ENCODE measurements at regions not wholly inside any gene's neighbourhood (a gene's known extent, or its start where the extent isn't known, plus 50 kb on each side); places are given as distances from the start of the nearest gene placed in this dataset.

DNA sequence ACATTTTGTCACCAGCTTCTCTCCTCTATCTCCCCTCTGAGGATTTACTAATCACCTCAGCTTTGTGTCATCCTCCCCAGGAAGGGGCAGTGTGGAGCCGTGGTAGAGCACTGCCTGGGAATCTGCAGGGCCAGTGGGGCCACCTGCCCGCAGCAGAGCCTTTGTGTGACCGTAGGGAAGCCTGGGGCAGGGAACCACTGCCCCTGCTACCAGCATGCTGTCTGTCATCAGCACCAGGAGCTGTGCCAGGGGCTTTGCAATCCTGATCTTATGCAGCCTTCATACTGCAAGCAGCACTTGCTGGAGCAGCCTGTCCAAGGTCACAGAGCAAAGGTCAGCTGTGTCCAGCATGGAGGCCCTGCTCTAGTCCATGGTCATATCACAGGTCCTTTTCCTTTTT, 170.2 kb upstream of the IL12A start:
- no peaks in the 10 kb centered on the region for H3K9me3 Mint-ChIP-seq
- H3K27me3 Mint-ChIP-seq = peaks cover 21% of the 10 kb centered on the region
- H3K4me1 Mint-ChIP-seq = no peaks in the 10 kb centered on the region
- H3K4me3 Mint-ChIP-seq = no peak overlapping the region
- ATAC-seq (replicated peaks; ENCODE audit: extremely low read depth, poor library complexity, severe bottlenecking) = no peak
- no peaks in the 10 kb centered on the region for H3K36me3 Mint-ChIP-seq (ENCODE audit: insufficient read depth)
- no peak overlapping the region for H3K27ac Mint-ChIP-seq (ENCODE audit: low read depth)
- DNase-seq (ENCODE audit: low spot score in 2 of 2) = no peak

DNA sequence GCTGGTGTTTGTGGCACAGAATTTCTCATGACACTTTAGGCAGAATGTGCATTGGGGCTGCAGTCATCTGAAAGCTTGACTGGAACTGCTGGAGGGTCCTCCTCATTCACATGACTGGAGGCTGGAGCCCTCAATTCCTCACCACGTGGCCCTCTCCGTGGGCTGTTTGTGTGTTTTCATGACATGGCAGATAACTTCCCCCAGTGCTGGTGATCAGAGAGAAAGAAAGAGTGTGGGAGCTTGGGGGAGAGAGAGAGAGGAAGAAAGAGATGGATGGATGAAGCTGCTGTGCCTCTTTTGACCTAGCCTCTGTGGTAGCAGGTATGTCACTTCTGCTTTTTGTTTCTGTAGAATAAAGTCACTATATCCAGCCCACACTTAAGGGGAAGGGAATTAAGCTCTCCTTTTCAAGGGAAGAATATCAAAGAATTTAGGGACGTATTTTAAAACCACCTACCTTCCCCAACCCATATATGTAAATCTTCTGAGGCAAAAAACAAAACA, 169.6 kb upstream of the IL12A start:
- Mint-ChIP-seq H3K9me3 (no peaks in the 10 kb centered on the region), H3K36me3 (ENCODE audit: insufficient read depth) (no peaks in the 10 kb centered on the region), H3K27ac (ENCODE audit: low read depth) (no peak overlapping the region), H3K27me3 (peaks cover 21% of the 10 kb centered on the region), H3K4me3 (no peak overlapping the region), H3K4me1 (no peaks in the 10 kb centered on the region)
- ATAC-seq (replicated peaks; ENCODE audit: extremely low read depth, poor library complexity, severe bottlenecking) (no peak), DNase-seq (ENCODE audit: low spot score in 2 of 2) (no peak)

DNA sequence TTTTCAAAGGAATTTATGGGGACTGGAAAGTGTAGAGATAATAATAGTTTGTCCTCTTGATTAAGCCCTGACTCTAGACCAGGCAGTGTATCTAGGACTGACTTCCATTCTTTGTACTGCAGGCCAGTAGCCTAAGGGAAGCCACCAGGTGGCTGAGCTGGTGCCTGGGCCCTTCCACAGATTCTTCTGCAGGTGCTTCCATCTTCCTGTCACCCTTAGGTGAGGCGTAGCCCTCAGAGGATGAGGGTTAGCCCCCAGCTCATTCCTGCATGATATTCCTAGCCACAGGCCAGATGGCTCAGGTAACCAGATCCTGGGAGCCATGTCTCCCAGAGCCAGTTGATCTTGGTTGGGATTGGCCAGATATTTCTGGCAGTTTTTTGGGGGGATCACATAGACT, 169.0 kb upstream of the IL12A start:
- Mint-ChIP-seq H3K9me3 (no peaks in the 10 kb centered on the region), H3K27ac (ENCODE audit: low read depth) (no peak overlapping the region), H3K27me3 (peaks cover 21% of the 10 kb centered on the region), H3K4me1 (no peaks in the 10 kb centered on the region), H3K36me3 (ENCODE audit: insufficient read depth) (no peaks in the 10 kb centered on the region), H3K4me3 (no peak overlapping the region)
- no peak for DNase-seq (ENCODE audit: low spot score in 2 of 2)
- no peak for ATAC-seq (replicated peaks; ENCODE audit: extremely low read depth, poor library complexity, severe bottlenecking)

DNA sequence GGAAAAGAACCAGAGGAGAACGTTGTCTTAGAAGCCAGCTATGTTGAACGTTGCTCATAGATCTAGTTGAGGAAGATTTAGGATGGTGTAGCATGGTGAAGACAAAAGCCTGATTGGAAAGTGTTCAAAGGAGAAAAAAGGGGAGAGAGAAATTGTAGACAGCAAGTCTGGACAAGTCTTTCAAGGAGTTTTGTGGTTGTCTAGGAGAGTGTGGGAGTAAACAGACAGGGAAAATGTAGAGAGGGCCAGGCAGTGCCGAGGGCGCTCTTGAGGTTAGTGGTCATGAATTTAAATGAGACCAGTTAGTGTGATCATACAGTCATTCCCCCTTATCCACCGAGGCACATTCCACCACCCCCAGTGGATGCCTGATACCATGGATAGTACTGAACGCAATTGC, 167.5 kb upstream of the IL12A start:
- no peak overlapping the region for H3K4me3 Mint-ChIP-seq
- no peak for DNase-seq (ENCODE audit: low spot score in 2 of 2)
- H3K27me3 Mint-ChIP-seq = peaks cover 21% of the 10 kb centered on the region
- no peak overlapping the region for H3K27ac Mint-ChIP-seq (ENCODE audit: low read depth)
- no peak for ATAC-seq (replicated peaks; ENCODE audit: extremely low read depth, poor library complexity, severe bottlenecking)
- H3K9me3 Mint-ChIP-seq = no peaks in the 10 kb centered on the region
- no peaks in the 10 kb centered on the region for H3K36me3 Mint-ChIP-seq (ENCODE audit: insufficient read depth)
- H3K4me1 Mint-ChIP-seq = no peaks in the 10 kb centered on the region

DNA sequence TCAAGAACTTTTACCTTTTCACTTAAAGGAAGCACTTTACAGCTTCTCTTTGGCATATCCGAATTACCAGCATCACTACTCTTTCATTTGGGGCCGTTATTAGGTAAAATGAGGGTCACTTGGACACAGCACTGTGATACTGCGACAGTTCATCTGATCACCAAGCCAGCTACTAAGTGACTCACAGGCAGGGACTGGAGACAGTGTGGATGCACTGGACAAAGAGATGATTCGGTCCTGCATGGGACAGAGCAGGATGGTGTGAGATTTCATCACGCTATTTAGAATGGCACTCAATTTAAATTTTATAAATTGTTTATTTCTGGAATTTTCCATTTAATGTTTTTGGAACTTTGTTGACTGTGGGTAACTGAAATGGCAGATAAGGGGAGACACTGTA, 166.9 kb upstream of the IL12A start:
- H3K27ac Mint-ChIP-seq (ENCODE audit: low read depth) = no peak overlapping the region
- H3K4me1 Mint-ChIP-seq = no peaks in the 10 kb centered on the region
- H3K9me3 Mint-ChIP-seq = no peaks in the 10 kb centered on the region
- ATAC-seq (replicated peaks; ENCODE audit: extremely low read depth, poor library complexity, severe bottlenecking) (no peak), DNase-seq (ENCODE audit: low spot score in 2 of 2) (no peak)
- H3K36me3 Mint-ChIP-seq (ENCODE audit: insufficient read depth) = no peaks in the 10 kb centered on the region
- H3K27me3 Mint-ChIP-seq = peaks cover 21% of the 10 kb centered on the region
- no peak overlapping the region for H3K4me3 Mint-ChIP-seq

DNA sequence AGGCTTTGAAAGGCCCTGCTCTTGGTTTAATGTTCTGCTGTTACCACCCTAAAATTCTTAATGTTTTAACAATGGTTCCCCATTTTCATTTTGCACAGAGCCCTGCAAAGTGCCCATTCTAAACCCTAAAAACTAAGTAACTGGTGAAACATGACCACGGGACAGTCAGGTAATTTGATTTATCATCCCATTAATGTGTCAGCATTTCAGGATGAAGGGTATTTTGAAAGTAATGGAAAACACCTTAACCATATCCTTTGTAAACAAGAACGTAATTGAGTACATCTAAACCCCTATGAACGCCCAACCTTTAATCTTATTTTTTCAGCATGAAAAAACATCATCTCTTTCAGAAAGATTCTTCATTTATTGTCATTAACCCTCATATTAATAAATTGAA, 164.9 kb upstream of the IL12A start:
- Mint-ChIP-seq H3K27me3 (peaks cover 21% of the 10 kb centered on the region), H3K4me1 (no peaks in the 10 kb centered on the region), H3K36me3 (ENCODE audit: insufficient read depth) (no peaks in the 10 kb centered on the region), H3K27ac (ENCODE audit: low read depth) (no peak overlapping the region), H3K4me3 (no peak overlapping the region), H3K9me3 (no peaks in the 10 kb centered on the region)
- no peak for ATAC-seq (replicated peaks; ENCODE audit: extremely low read depth, poor library complexity, severe bottlenecking)
- no peak for DNase-seq (ENCODE audit: low spot score in 2 of 2)

DNA sequence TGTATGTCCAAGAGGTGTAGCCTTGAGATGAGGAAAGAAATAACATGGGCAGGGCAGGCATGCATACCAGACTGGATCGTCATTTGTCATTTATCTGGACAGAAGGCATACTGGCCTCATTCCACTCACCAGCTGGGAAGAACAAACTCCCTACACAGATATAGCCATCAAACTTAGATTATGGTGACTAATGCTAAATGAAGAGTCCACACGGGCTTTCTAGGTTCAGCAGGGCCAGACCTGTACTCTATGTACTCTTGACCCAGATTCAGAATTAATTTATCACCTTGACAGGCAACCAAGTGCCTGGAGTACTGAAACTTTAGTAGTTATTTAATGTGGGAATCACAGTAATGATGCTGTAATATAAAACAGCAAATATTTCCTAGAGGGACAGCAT, 164.3 kb upstream of the IL12A start:
- H3K9me3 Mint-ChIP-seq = no peaks in the 10 kb centered on the region

DNA sequence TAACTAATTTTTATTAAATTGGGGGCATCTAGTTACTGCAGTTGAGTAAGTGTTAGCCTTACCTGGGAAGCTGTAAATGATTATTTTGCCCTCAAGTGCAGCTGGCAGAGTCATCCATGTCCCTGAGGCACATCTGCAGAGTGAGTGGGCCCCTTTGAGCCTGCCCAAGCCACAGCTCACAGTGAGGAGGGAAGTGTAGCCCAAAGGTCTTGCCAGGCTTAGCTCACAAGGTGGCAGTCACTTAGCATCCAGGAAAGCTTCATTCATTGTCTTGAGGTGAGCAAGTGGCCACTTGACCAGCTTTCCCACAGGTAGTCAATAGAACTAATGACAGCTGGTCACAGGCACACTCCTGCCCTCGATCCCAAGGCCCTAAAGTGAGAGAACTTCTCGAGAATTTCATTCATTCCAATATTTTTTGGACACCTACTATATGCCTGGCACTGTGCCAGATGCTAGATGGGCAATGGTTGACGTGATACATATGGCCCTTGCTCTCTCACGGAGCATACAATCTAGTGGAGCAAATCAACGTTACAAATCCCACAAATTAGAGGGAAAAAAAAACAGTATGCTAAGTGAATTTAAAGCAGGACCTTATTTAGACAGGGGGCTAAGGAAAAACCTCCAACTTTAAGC, 163.3 kb upstream of the IL12A start:
- Mint-ChIP-seq H3K27me3 (peaks cover 21% of the 10 kb centered on the region), H3K4me1 (no peaks in the 10 kb centered on the region), H3K36me3 (ENCODE audit: insufficient read depth) (no peaks in the 10 kb centered on the region), H3K4me3 (no peak overlapping the region), H3K9me3 (no peaks in the 10 kb centered on the region), H3K27ac (ENCODE audit: low read depth) (no peak overlapping the region)
- ATAC-seq (replicated peaks; ENCODE audit: extremely low read depth, poor library complexity, severe bottlenecking) (no peak), DNase-seq (ENCODE audit: low spot score in 2 of 2) (no peak)

More for the DNA sequence above, 164.3 kb upstream of the IL12A start:
- DNase-seq (ENCODE audit: low spot score in 2 of 2) (no peak), ATAC-seq (replicated peaks; ENCODE audit: extremely low read depth, poor library complexity, severe bottlenecking) (no peak)
- Mint-ChIP-seq H3K4me3 (no peak overlapping the region), H3K4me1 (no peaks in the 10 kb centered on the region), H3K36me3 (ENCODE audit: insufficient read depth) (no peaks in the 10 kb centered on the region), H3K27me3 (peaks cover 21% of the 10 kb centered on the region), H3K27ac (ENCODE audit: low read depth) (no peak overlapping the region)

DNA sequence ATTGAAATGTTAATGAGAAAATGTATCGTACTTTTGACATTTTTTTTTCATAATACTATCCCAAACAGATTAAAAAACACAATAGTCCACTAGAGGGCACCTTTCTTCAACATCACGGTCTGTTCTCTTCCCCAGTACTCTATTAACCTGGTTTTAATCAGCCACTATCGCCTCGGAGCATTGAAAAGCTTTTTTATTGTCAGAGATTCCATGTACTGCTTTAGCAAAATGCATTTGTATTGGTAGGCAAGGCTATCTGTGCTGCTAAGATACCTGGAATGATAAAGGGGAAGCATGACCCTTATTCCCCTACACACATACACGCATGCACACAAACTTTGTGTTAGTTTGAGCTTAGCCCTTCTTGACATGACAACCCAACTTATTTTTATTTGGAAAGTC, 160.1 kb upstream of the IL12A start:
- no peaks in the 10 kb centered on the region for H3K36me3 Mint-ChIP-seq (ENCODE audit: insufficient read depth)
- H3K4me3 Mint-ChIP-seq = no peak overlapping the region
- no peaks in the 10 kb centered on the region for H3K9me3 Mint-ChIP-seq
- no peak overlapping the region for H3K27ac Mint-ChIP-seq (ENCODE audit: low read depth)
- no peaks in the 10 kb centered on the region for H3K4me1 Mint-ChIP-seq
- ATAC-seq (replicated peaks; ENCODE audit: extremely low read depth, poor library complexity, severe bottlenecking) (no peak), DNase-seq (ENCODE audit: low spot score in 2 of 2) (no peak)
- H3K27me3 Mint-ChIP-seq = no peaks in the 10 kb centered on the region

DNA sequence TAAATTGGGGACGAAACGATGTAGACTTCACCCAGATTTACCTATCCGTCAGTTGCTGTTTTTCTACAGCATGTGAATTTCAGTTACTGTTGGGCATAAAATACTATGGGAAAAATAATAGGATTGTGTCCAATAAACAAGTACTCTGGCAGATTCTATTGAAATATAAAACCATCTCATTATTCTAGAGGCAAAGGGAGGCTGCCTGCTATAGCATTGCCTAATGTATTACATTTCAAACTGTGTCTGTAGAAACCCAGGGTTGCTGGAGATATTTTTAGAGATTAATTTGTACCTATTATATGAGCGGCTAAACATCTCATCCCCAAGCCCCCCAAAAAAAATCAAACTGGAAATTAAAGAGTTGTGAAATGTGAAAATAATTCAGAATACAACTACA, 159.6 kb upstream of the IL12A start:
- no peak overlapping the region for H3K27ac Mint-ChIP-seq (ENCODE audit: low read depth)
- H3K9me3 Mint-ChIP-seq = no peaks in the 10 kb centered on the region
- no peaks in the 10 kb centered on the region for H3K27me3 Mint-ChIP-seq
- H3K36me3 Mint-ChIP-seq (ENCODE audit: insufficient read depth) = no peaks in the 10 kb centered on the region
- no peaks in the 10 kb centered on the region for H3K4me1 Mint-ChIP-seq
- no peak overlapping the region for H3K4me3 Mint-ChIP-seq
- DNase-seq (ENCODE audit: low spot score in 2 of 2) (no peak), ATAC-seq (replicated peaks; ENCODE audit: extremely low read depth, poor library complexity, severe bottlenecking) (no peak)

DNA sequence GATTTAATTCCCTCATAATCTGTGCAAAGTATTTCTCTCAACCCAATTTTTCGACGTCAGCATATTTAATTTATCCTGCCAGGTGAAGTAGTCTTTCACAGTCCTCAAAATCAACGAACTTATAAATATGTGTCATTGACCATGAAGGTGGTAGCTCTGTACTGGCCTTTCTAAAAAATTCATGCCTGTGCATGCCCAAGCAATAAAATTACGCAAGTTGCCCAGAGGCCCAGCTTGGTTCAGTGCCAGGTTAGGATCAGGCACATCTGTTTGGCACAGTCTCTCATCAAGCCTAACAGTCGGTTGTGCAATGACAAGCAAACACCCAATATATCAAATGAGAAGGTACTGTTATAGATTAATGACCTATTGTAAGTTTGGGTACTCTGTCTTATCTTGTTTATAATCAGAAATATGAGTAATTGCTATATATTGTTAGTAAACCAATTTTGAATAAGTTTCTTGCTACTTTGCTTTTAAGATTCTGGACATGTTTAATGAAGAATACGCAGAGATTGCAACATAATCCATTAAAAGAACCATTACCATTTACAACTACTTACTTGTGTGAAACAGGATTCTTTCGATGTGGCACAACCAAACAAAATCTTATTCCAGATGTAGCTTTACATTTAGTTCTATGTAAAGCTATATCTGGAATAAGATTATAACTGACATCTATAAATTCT, 159.0 kb upstream of the IL12A start:
- no peaks in the 10 kb centered on the region for H3K27me3 Mint-ChIP-seq
- H3K36me3 Mint-ChIP-seq (ENCODE audit: insufficient read depth) = no peaks in the 10 kb centered on the region
- no peak overlapping the region for H3K4me3 Mint-ChIP-seq
- no peak overlapping the region for H3K27ac Mint-ChIP-seq (ENCODE audit: low read depth)
- no peak for DNase-seq (ENCODE audit: low spot score in 2 of 2)
- no peak for ATAC-seq (replicated peaks; ENCODE audit: extremely low read depth, poor library complexity, severe bottlenecking)
- no peaks in the 10 kb centered on the region for H3K9me3 Mint-ChIP-seq
- no peaks in the 10 kb centered on the region for H3K4me1 Mint-ChIP-seq

DNA sequence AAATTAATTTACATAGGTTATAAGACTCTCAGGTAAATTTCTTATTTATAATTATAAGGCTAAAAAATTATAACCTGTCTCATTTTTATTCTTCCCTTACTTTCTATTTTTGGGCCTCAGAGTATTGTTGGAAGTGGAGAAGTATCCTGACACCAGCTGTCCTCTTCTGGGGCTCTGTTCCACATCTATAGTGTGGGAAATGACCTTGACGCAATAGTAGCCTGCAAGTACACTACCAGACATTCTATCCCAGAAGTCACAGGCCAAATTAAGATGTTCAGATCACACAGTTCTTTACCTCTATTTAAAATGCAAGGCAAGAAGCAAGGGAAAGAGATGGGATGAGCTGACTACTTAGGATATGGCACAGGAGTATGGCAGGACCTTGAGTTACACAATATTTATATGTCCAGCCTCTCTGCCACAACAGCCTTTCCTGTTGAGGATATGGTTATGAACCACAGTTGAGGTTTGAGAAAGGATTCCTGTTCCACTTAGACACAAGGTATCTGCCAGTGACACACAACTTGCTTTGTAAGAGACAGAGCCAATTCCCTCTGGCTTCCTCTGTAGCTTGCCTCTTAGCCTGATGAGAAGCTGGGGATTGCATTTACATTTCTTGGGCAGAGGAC, 158.0 kb upstream of the IL12A start:
- no peaks in the 10 kb centered on the region for H3K9me3 Mint-ChIP-seq
- no peak for DNase-seq (ENCODE audit: low spot score in 2 of 2)
- no peaks in the 10 kb centered on the region for H3K36me3 Mint-ChIP-seq (ENCODE audit: insufficient read depth)
- ATAC-seq (replicated peaks; ENCODE audit: extremely low read depth, poor library complexity, severe bottlenecking) = no peak
- H3K27me3 Mint-ChIP-seq = no peaks in the 10 kb centered on the region
- no peak overlapping the region for H3K27ac Mint-ChIP-seq (ENCODE audit: low read depth)
- H3K4me1 Mint-ChIP-seq = no peaks in the 10 kb centered on the region
- no peak overlapping the region for H3K4me3 Mint-ChIP-seq

DNA sequence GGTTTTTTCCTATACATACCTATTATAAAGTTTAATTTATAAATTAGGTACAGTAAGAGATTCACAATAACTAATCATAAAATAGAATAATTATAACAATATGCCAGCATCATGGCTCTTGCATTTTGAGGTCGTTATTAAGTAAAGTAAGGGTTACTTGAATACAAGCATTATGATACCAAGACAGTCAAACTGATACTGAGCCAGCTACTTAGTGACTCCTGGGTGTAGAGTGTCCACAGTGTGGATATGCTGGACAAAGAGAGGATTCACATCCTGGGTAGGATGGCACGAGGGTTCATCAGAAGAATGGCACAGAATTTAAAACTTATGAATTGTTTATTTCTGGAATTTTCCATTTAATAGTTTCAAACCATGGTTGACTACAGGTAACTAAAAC, 157.2 kb upstream of the IL12A start:
- no peak for ATAC-seq (replicated peaks; ENCODE audit: extremely low read depth, poor library complexity, severe bottlenecking)
- no peak for DNase-seq (ENCODE audit: low spot score in 2 of 2)
- Mint-ChIP-seq H3K27ac (ENCODE audit: low read depth) (no peak overlapping the region), H3K4me3 (no peak overlapping the region), H3K4me1 (no peaks in the 10 kb centered on the region), H3K36me3 (ENCODE audit: insufficient read depth) (no peaks in the 10 kb centered on the region), H3K9me3 (no peaks in the 10 kb centered on the region), H3K27me3 (no peaks in the 10 kb centered on the region)

All from central memory CD8-positive, alpha-beta T cell (primary cell).